Ishikawa (cell line): ENCODE measurements at regions not wholly inside any gene's neighbourhood (a gene's known extent, or its start where the extent isn't known, plus 50 kb on each side); places are given as distances from the start of the nearest gene placed in this dataset.

Experiments used
- EP300 ChIP-seq: IDR thresholded peaks from 2 replicates; pipeline ENCODE4 v1.6.1; 2012; ENCODE audit warnings: borderline replicate concordance
- MAX ChIP-seq: IDR thresholded peaks from 2 replicates; pipeline ENCODE4 v1.6.1; 2012
- RAD21 ChIP-seq: IDR thresholded peaks from 2 replicates; pipeline ENCODE4 v1.6.1; 2012; ENCODE audit warnings: low read depth
- REST ChIP-seq: IDR thresholded peaks from 2 replicates; pipeline ENCODE4 v1.6.1; 2012; ENCODE audit warnings: low read depth, mild to moderate bottlenecking
- TAF1 ChIP-seq: IDR thresholded peaks from 2 replicates; pipeline ENCODE4 v1.6.1; 2012; ENCODE audit warnings: low read depth, mild to moderate bottlenecking
- TCF12 ChIP-seq: IDR thresholded peaks from 2 replicates; pipeline ENCODE4 v1.6.1; 2012; ENCODE audit warnings: low read depth
- TEAD4 ChIP-seq: IDR thresholded peaks from 2 replicates; pipeline ENCODE4 v1.6.1; 2012
- USF1 ChIP-seq: IDR thresholded peaks from 2 replicates; pipeline ENCODE4 v1.6.1; 2012
- YY1 ChIP-seq: IDR thresholded peaks from 2 replicates; pipeline ENCODE4 v1.6.1; 2012; ENCODE audit warnings: low read depth
- ZBTB7A ChIP-seq: IDR thresholded peaks from 2 replicates; pipeline ENCODE4 v1.6.1; 2012; ENCODE audit warnings: low read depth

- TF ChIP-seq TAF1 = no peak
- no peak for TF ChIP-seq RAD21
- TF ChIP-seq EP300 = no peak
- no peak for TF ChIP-seq YY1
- no peak for TF ChIP-seq ZBTB7A
- TF ChIP-seq REST = no peak
- TF ChIP-seq MAX = no peak
- TF ChIP-seq USF1 = no peak
- no peak for TF ChIP-seq TCF12
- no peak for TF ChIP-seq TEAD4
Measured at GRCh38 chr15:96207377-96208006, 123.0 kb upstream of the NR2F2 start.
